ENCODE measurements at regions not wholly inside any gene's neighbourhood (a gene's known extent, or its start where the extent isn't known, plus 50 kb on each side); places are given as distances from the start of the nearest gene placed in this dataset.

GRCh38 chr17:43314611-43315011 is 80.8 kb upstream of the RNU2-1 start:
- TF ChIP-seq CTCF (IDR thresholded peaks at IDR 0.05) (no peak), POLR2A (IDR thresholded peaks at IDR 0.05) (no peak), POLR2AphosphoS5 (IDR thresholded peaks at IDR 0.05) (no peak), EP300 (IDR thresholded peaks at IDR 0.05) (no peak)
